Uterus (tissue), 3 donors: ENCODE measurements at regions not wholly inside any gene's neighbourhood (a gene's known extent, or its start where the extent isn't known, plus 50 kb on each side); places are given as distances from the start of the nearest gene placed in this dataset.
"Not testable (repeated sequence)": the region's sequence is repeated elsewhere in the genome, so short reads cannot be mapped to it uniquely, and the experiment has no call there.

Experiments
- DNase-seq, 2 donors: peaks; one replicate each; pipeline ENCODE4 v3.0.0-alpha.2; 2019 to 2020
- H3K27ac ChIP-seq, 2 donors: fragments of 200-600 bp; sonication (generic); 1 replicate in 1 of 2; 2 replicates in 1 of 2; pipeline ENCODE4 v1.5.1; 2016 to 2018
- H3K27me3 ChIP-seq, 2 donors: fragments of 200-600 bp; sonication (generic); one replicate each; pipeline ENCODE4 v1.5.1; 2018 to 2019; ENCODE audit warnings: control low read depth in 1 of 2
- H3K36me3 ChIP-seq, 2 donors: fragments of 200-600 bp; sonication (generic); one replicate each; pipeline ENCODE4 v1.5.1; 2019; ENCODE audit warnings: control low read depth in 1 of 2
- H3K4me1 ChIP-seq, 2 donors: fragments of 200-600 bp; sonication (generic); one replicate each; pipeline ENCODE4 v1.5.1; 2018 to 2019; ENCODE audit warnings: control low read depth in 1 of 2
- H3K4me3 ChIP-seq, 2 donors: fragments of 200-600 bp; sonication (generic); 1 replicate in 1 of 2; 2 replicates in 1 of 2; pipeline ENCODE4 v1.5.1; 2018 to 2019; ENCODE audit warnings: mild to moderate bottlenecking in 1 of 2
- H3K9me3 ChIP-seq, 2 donors: fragments of 200-600 bp; sonication (generic); one replicate each; pipeline ENCODE4 v1.5.1; 2019; ENCODE audit warnings: control low read depth in 1 of 2
- CTCF ChIP-seq, 4 experiments: fragments of 200-600 bp in 2 of 4; fragments of 450-650 bp in 2 of 4; sonication (generic) in 2 of 4; IDR thresholded peaks; one replicate each; pipeline ENCODE4 v1.5.1; 2016 to 2019; ENCODE audit warnings: antibody characterized with exemption in 4 of 4, mild to moderate bottlenecking in 2 of 4, moderate library complexity in 1 of 4
- POLR2A ChIP-seq, 2 donors: fragments of 450-650 bp; IDR thresholded peaks; one replicate each; pipeline ENCODE4 v1.6.1; 2016; ENCODE audit warnings: antibody characterized with exemption in 2 of 2, mild to moderate bottlenecking in 1 of 2, moderate library complexity in 1 of 2
- intact Hi-C: fragments of 100-400 bp; cut with DNase I; formaldehyde crosslinking; loops from one replicate; pipeline ENCODE4 v1.15.1; 2023; ENCODE audit warnings: low total_unique reads
- donor health status: DM: yes; HTN: yes; CAD: no.

DNA sequence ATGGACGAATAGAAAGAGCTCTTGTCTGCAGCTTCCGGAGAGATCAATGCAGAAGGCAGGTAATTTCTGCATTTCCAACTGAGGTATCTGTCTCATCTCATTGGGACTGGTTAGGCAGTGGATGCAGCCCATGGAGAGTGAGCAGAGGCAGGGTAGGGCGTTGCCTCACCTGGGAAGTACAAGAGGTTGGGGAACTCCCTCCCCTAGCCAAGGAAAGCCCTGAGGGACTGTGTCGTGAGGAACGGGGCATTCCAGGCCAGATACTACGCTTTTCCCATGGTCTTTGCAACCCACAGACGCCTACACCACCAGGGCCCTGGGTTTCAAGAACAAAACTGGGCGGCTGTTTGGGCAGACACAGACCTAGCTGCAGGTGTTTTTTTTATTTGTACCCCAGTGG, 186.3 kb downstream of the ETV1 start:
- DNase-seq, result no peak
- Histone ChIP-seq H3K4me3 (no peak overlapping the region), H3K27ac (no peak overlapping the region), H3K9me3 (no peaks in the 10 kb centered on the region), H3K36me3 (no peaks in the 10 kb centered on the region), H3K4me1 (no peaks in the 10 kb centered on the region), H3K27me3 (no peaks in the 10 kb centered on the region)
- intact Hi-C loops, result no loop called here
- no peak for TF ChIP-seq POLR2A (IDR thresholded peaks at IDR 0.05)
- TF ChIP-seq CTCF (IDR thresholded peaks at IDR 0.05), result no peak

DNA sequence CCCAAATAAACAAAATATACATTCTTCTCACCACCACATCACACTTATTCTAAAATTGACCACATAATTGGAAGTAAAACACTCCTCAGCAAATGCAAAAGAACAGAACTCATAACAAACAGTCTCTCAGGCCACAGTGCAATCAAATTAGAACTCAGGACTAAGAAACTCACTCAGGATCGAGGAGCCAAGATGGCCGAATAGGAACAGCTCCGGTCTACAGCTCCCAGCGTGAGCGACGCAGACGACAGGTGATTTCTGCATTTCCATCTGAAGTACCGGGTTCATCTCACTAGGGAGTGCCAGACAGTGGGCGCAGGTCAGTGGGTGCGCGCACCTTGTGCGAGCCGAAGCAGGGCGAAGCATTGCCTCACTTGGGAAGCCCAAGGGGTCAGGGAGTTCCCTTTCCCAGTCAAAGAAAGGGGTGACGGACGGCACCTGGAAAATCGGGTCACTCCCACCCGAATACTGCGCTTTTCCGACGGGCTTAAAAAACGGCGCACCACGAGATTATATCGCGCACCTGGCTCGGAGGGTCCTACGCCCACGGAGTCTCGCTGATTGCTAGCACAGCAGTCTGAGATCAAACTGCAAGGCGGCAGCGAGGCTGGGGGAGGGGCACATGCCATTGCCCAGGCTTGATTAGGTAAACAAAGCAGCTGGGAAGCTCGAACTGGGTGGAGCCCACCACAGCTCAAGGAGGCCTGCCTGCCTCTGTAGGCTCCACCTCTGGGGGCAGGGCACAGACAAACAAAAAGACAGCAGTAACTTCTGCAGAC, 183.2 kb downstream of the ETV1 start:
- DNase-seq, H3K4me3 ChIP-seq, H3K4me1 ChIP-seq, H3K27ac ChIP-seq, H3K36me3 ChIP-seq, H3K9me3 ChIP-seq, H3K27me3 ChIP-seq, intact Hi-C loops: not testable (repeated sequence)

DNA sequence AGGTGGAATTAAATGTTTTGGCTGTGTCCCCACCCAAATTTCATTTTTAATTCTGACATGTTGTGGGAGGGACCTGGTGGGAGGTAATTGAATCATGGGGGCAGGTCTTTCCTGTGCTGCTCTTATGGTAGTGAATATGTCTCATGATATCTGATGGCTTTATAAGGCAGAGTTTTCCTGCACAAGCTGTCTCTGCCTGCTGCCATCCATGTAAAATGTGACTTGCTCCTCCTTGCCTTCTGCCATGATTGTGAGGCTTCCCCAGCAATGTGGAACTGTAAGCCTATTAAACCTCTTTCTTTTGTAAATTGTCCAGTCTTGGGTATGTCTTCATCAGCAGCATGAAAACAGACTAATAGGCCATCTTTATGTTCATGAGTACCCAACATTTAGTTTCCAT, 172.2 kb downstream of the ETV1 start:
- H3K27ac ChIP-seq, H3K4me3 ChIP-seq, H3K9me3 ChIP-seq, H3K4me1 ChIP-seq, H3K36me3 ChIP-seq, H3K27me3 ChIP-seq, intact Hi-C loops, DNase-seq: not testable (repeated sequence)

GRCh38 chr7:13821152-13821787, 168.2 kb downstream of the ETV1 start:
- no peak for DNase-seq
- Histone ChIP-seq H3K4me1 (no peaks in the 10 kb centered on the region), H3K27me3 (no peaks in the 10 kb centered on the region), H3K4me3 (no peak overlapping the region), H3K9me3 (no peaks in the 10 kb centered on the region), H3K27ac (no peak overlapping the region), H3K36me3 (no peaks in the 10 kb centered on the region)
- intact Hi-C loops, result no loop called here
- TF ChIP-seq POLR2A (IDR thresholded peaks at IDR 0.05) (no peak), CTCF (IDR thresholded peaks at IDR 0.05) (no peak)

DNA sequence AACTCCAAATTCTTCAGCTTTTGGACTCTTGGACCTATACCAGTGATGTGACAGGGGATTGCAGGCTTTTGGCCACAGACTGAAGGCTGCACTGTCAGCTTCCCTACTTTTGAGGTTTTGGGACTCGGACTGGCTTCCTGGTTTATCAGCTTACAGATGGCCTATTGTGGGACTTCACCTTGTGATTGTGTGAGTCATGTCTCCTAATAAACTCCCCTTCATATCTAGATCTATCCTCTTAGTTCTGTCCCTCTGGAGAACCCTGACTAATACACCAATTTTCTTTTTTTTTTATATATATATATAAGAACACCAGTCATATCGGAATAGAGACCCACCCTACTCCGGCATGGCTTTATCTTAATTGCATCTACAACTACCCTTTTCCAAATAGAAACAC, 166.8 kb downstream of the ETV1 start:
- H3K27me3 ChIP-seq, result no peaks in the 10 kb centered on the region
- intact Hi-C loops, result no loop called here
- H3K4me3 ChIP-seq, result no peak overlapping the region
- H3K27ac ChIP-seq, result no peak overlapping the region
- no peaks in the 10 kb centered on the region for H3K4me1 ChIP-seq
- no peak for DNase-seq
- no peak for TF ChIP-seq CTCF (IDR thresholded peaks at IDR 0.05)
- TF ChIP-seq POLR2A (IDR thresholded peaks at IDR 0.05), result no peak
- no peaks in the 10 kb centered on the region for H3K9me3 ChIP-seq
- H3K36me3 ChIP-seq, result no peaks in the 10 kb centered on the region

DNA sequence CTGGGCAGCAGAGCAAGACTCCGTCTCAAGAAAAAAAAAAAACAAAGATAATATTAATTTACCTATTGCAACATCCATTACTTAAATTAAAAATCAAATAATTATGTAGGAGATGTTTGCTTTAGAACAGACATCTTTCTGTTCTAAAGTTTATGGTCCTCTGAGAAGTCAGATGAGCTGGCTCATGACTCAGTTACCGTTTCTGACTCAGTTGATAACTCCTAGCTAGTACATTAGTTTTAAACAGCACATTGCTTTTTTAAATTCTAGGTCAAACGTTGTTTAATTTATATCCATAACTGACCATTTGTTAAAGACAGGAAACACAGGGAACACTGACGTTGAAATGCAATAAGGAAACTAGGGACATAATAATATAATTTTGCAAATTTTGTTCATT, 162.7 kb downstream of the ETV1 start:
- Histone ChIP-seq H3K4me3 (no peak overlapping the region), H3K36me3 (no peaks in the 10 kb centered on the region), H3K9me3 (no peaks in the 10 kb centered on the region), H3K27me3 (no peaks in the 10 kb centered on the region), H3K4me1 (no peaks in the 10 kb centered on the region), H3K27ac (no peak overlapping the region)
- no peak for DNase-seq
- intact Hi-C loops, result no loop called here
- TF ChIP-seq POLR2A (IDR thresholded peaks at IDR 0.05) (no peak), CTCF (IDR thresholded peaks at IDR 0.05) (no peak)
